ENCODE measurements at regions not wholly inside any gene's neighbourhood (a gene's known extent, or its start where the extent isn't known, plus 50 kb on each side); places are given as distances from the start of the nearest gene placed in this dataset.

DNA sequence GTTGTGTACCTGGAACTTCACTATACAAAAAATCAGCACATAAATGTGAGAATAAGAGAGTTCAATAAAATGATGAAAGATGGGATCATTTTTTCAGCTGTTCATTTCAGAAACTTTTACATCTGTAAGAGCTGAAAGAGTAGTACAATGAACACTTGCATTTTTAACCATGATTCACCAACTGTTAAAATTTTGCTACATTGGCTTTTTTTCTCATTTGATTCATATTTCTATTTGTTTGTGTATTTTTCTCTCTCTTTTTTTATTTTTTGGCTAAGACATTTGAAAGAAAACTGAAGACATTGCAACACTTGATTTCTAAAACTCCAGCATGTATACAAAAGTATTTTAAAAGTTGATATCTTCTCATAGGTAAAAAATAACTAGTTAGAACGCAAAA, 98.3 kb upstream of the CDIN1 start:
- Histone ChIP-seq H3K27me3 (ENCODE audit: low read depth) (no peaks in the 10 kb centered on the region), H3K4me3 (no peak overlapping the region), H3K4me1 (no peaks in the 10 kb centered on the region), H3K36me3 (no peaks in the 10 kb centered on the region), H3K9me3 (no peaks in the 10 kb centered on the region), H3K27ac (no peak overlapping the region)
- DNase-seq (no peak), ATAC-seq (no peak)
- intact Hi-C loops (cut with DNase I) = no loop called here
- TF ChIP-seq, protein P1, sequence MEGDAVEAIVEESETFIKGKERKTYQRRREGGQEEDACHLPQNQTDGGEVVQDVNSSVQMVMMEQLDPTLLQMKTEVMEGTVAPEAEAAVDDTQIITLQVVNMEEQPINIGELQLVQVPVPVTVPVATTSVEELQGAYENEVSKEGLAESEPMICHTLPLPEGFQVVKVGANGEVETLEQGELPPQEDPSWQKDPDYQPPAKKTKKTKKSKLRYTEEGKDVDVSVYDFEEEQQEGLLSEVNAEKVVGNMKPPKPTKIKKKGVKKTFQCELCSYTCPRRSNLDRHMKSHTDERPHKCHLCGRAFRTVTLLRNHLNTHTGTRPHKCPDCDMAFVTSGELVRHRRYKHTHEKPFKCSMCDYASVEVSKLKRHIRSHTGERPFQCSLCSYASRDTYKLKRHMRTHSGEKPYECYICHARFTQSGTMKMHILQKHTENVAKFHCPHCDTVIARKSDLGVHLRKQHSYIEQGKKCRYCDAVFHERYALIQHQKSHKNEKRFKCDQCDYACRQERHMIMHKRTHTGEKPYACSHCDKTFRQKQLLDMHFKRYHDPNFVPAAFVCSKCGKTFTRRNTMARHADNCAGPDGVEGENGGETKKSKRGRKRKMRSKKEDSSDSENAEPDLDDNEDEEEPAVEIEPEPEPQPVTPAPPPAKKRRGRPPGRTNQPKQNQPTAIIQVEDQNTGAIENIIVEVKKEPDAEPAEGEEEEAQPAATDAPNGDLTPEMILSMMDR (IDR thresholded peaks at IDR 0.05) = no peak

DNA sequence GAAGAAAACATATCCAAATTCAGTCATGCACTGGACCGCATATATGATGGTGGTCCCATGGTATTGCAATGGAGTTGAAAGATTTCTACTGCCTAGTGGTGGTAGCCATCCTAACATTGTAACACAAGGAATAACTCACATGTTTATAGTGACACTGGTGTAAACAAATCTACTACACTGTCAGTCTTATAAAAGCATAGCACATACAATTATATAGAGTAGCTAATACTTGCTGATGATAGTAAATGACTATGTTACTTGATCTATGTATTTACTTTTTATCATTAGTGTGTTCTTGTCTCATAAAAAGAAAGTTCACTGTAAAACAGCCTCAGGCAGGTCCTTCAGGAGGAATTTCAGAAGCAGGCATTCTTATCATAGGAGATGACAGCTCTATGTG, 96.0 kb upstream of the CDIN1 start:
- Histone ChIP-seq H3K36me3 (no peaks in the 10 kb centered on the region), H3K4me3 (no peak overlapping the region), H3K4me1 (no peaks in the 10 kb centered on the region), H3K9me3 (no peaks in the 10 kb centered on the region), H3K27ac (no peak overlapping the region), H3K27me3 (ENCODE audit: low read depth) (no peaks in the 10 kb centered on the region)
- intact Hi-C loops (cut with DNase I) = no loop called here
- DNase-seq (no peak), ATAC-seq (no peak)
- TF ChIP-seq, protein P1 (IDR thresholded peaks at IDR 0.05) = no peak

DNA sequence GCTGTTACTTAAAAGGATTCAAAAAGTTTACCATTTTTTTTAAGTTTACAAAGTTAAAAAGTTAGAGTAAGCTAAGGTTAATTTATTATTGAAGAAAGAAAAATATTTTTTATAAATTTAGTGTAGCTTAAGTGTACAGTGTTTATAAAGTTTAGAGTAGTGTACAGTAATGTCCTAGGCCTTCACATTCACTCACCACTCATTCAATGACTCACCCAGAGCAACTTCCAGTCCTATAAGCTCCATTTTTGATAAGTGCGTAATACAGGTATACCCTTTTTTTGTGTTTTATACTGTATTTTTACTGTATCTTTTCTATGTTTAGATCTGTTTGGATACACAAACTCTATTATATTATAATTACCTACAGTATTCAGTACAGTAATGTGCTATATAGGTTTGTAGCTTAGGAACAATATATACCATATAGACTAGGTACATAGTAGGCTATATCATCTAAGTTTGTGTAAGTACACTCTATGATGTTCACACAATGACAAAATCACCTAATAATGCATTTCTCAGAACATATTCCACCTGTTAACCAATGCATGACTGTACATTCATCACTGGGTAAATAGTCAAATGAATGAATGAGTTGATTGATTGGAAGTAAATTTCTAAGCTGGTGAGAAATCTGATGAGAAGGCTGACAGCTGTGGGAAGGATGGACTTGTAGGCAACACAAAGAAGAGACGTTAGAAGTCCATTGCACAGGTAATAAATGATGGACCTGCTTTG, 95.2 kb upstream of the CDIN1 start:
- no peaks in the 10 kb centered on the region for H3K4me1 ChIP-seq
- no peaks in the 10 kb centered on the region for H3K27me3 ChIP-seq (ENCODE audit: low read depth)
- no peaks in the 10 kb centered on the region for H3K9me3 ChIP-seq
- DNase-seq (no peak), ATAC-seq (no peak)
- no peak overlapping the region for H3K27ac ChIP-seq
- TF ChIP-seq, protein P1 (IDR thresholded peaks at IDR 0.05) = no peak
- intact Hi-C loops (cut with DNase I) = no loop called here
- no peak overlapping the region for H3K4me3 ChIP-seq
- H3K36me3 ChIP-seq = no peaks in the 10 kb centered on the region

DNA sequence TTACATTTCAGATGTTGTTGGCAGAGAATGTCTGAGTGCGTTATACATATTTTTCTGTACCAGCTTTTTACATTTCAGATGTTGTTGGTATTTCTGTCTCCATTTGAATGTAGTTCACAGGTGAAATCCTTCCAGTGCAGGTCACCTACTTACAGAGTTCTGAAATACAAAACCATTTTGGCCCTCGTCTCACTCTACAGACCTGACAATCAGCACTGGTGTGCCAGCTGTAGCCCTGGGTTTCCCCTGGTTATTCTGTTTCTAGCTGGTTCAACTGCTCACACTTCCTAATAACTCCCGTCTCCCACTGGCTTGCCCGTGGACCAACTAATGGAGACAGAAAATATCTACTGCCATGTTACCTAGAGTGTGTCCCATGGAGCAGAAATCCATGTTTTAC, 87.5 kb upstream of the CDIN1 start:
- intact Hi-C loops (cut with DNase I) = no loop called here
- Histone ChIP-seq H3K9me3 (no peaks in the 10 kb centered on the region), H3K4me1 (no peaks in the 10 kb centered on the region), H3K27ac (no peak overlapping the region), H3K4me3 (no peak overlapping the region), H3K36me3 (no peaks in the 10 kb centered on the region), H3K27me3 (ENCODE audit: low read depth) (no peaks in the 10 kb centered on the region)
- TF ChIP-seq, protein P1 (IDR thresholded peaks at IDR 0.05) = no peak
- DNase-seq (no peak), ATAC-seq (no peak)

DNA sequence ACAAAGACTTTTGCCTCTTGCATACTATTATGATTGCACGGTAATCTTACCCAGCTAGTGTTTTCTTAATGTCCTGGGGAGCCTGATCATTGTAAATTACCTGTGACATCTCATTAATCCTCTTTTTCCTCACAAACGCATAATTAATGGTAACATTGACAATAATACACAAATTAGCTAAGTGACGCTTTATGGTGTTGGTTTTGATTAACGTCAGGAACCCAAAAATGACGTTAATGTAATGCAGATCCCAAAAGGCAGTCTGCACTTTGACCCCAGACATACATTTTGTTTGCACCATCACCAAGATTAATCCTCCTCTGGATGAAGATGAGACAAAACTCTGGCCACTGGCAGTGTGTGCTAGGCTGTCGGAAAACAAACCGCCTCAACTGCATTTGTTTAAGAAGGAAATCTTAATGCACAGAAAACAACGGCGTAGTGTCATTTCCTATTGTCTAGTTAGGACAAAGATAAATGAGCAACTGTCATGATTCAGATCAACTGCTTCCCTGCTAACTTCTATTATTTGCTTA, 83.9 kb upstream of the CDIN1 start:
- TF ChIP-seq, protein P1 (IDR thresholded peaks at IDR 0.05) = no peak
- Histone ChIP-seq H3K4me1 (no peaks in the 10 kb centered on the region), H3K4me3 (no peak overlapping the region), H3K9me3 (no peaks in the 10 kb centered on the region), H3K36me3 (no peaks in the 10 kb centered on the region), H3K27me3 (ENCODE audit: low read depth) (no peaks in the 10 kb centered on the region), H3K27ac (no peak overlapping the region)
- DNase-seq (no peak), ATAC-seq (no peak)
- intact Hi-C loops (cut with DNase I) = no loop called here
